ENCODE measurements at regions not wholly inside any gene's neighbourhood (a gene's known extent, or its start where the extent isn't known, plus 50 kb on each side); places are given as distances from the start of the nearest gene placed in this dataset.
"Not testable (repeated sequence)": the region's sequence is repeated elsewhere in the genome, so short reads cannot be mapped to it uniquely, and the experiment has no call there.

GRCh38 chr14:53217316-53217994 lies 64.3 kb upstream of the DDHD1 start:
- DNase-seq (ENCODE audit: low read depth in 2 of 2): peak; percentile 9 to 29

GRCh38 chr14:53216955-53217315 lies 63.8 kb upstream of the DDHD1 start:
- DNase-seq (ENCODE audit: low read depth in 2 of 2): not testable (repeated sequence)

- DNase-seq (ENCODE audit: low read depth in 2 of 2): not testable (repeated sequence)
Measured at GRCh38 chr14:53216478-53216877, 63.4 kb upstream of the DDHD1 start.

- DNase-seq (ENCODE audit: low read depth in 2 of 2): no peak
Measured at GRCh38 chr14:53215101-53215500, 62.0 kb upstream of the DDHD1 start.

GRCh38 chr14:53214384-53214783 lies 61.3 kb upstream of the DDHD1 start:
- DNase-seq (ENCODE audit: low read depth in 2 of 2): no peak

- no peak for DNase-seq (ENCODE audit: low read depth in 2 of 2)
Measured at GRCh38 chr14:53213761-53214160, 60.6 kb upstream of the DDHD1 start.

GRCh38 chr14:53209370-53209769 lies 56.2 kb upstream of the DDHD1 start:
- DNase-seq (ENCODE audit: low read depth in 2 of 2): no peak

Measured in stimulated activated CD4-positive, alpha-beta T cell treated with anti-CD3 and anti-CD28 coated beads, Interleukin-1b, Interleukin-23, amount 100 ng/mL, for 1 hour (primary cell).